IPS-20b (cell line): ENCODE measurements at regions not wholly inside any gene's neighbourhood (a gene's known extent, or its start where the extent isn't known, plus 50 kb on each side); places are given as distances from the start of the nearest gene placed in this dataset.

Source experiments
- H3K27ac ChIP-seq: one replicate; pipeline ENCODE4 v1.5.1; 2013; ENCODE audit warnings: low read length
- H3K27me3 ChIP-seq: 2 replicates; pipeline ENCODE4 v1.6.1; 2013; ENCODE audit warnings: mild to moderate bottlenecking, low read length, inconsistent platforms; ENCODE audit not compliant: insufficient read depth
- H3K36me3 ChIP-seq: 2 replicates; pipeline ENCODE4 v1.6.1; 2013; ENCODE audit warnings: low read depth, mild to moderate bottlenecking, inconsistent platforms, low read length, moderate library complexity; ENCODE audit not compliant: insufficient read depth
- H3K4me1 ChIP-seq: 2 replicates; pipeline ENCODE4 v1.6.1; 2013; ENCODE audit warnings: mild to moderate bottlenecking, control low read depth, inconsistent platforms, low read length, moderate library complexity; ENCODE audit not compliant: insufficient read depth
- H3K4me3 ChIP-seq: 2 replicates; pipeline ENCODE4 v1.5.1; 2013; ENCODE audit warnings: mild to moderate bottlenecking, low read length, inconsistent platforms
- H3K9ac ChIP-seq: 2 replicates; pipeline ENCODE4 v1.6.1; 2013; ENCODE audit warnings: low read depth, mild to moderate bottlenecking, inconsistent platforms, low read length, moderate library complexity
- H3K9me3 ChIP-seq: 2 replicates; pipeline ENCODE4 v1.6.1; 2013; ENCODE audit warnings: mild to moderate bottlenecking, low read depth, low read length, inconsistent platforms; ENCODE audit not compliant: insufficient read depth

DNA sequence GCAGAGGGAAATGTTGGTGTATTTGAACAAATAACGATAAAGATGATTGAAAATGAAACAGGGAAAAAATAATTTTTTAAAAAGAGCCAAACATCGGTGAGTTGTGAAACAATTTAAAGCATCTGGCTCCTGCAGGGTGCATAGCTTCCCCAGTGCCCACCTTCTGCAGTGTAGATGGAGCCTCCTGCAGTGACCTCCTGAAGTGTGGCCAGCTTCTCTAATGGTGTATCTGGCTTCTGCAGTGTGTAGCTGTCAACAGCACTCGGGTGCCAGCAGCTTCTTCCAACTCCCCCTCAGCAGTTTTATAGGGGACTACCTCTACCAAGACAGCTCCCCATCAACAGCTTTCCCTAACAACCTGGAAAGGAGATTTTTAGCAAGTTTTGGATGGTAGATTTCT lies 279.4 kb upstream of the SEMA6A start:
- no peaks in the 10 kb centered on the region for H3K9me3 ChIP-seq
- no peak overlapping the region for H3K27ac ChIP-seq

DNA sequence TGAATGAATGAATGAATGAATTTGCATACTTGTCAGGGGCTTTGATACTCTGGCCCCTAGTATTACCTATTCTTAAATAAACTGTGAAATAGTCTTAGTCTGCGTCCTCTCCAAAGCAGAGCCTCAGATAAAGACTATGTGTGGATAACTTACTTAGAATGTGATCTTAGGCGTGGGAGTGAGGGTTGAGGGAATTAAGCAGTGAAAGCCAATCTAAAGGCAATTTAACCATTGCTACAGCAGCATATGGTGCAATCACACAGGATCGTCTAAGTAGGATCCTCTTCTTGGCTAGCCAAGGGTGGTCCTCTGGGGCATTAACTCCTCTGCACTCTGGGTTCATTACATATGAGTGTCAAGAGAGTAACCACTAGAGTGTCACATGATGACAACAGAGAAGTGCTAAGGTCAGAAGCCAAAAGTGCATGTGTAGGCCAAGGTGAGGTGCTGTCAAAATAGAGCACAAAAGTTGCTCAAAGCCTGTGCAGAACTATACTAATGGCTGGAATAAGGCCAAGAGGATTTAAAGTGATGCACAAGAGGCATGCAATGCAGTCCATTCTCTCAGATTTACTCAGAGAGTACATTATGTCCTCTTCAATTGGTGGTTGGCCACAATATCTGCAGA lies 274.4 kb upstream of the SEMA6A start:
- Histone ChIP-seq H3K4me3 (no peak overlapping the region), H3K9me3 (no peaks in the 10 kb centered on the region), H3K27me3 (no peaks in the 10 kb centered on the region), H3K9ac (no peak overlapping the region), H3K27ac (no peak overlapping the region), H3K36me3 (no peaks in the 10 kb centered on the region), H3K4me1 (peaks cover 1% of the 10 kb centered on the region; the same call in 1 of the 2 replicates)

More for the DNA sequence above, 279.4 kb upstream of the SEMA6A start:
- H3K4me3 ChIP-seq: no peak overlapping the region
- H3K9ac ChIP-seq: no peak overlapping the region
- no peaks in the 10 kb centered on the region for H3K27me3 ChIP-seq
- H3K36me3 ChIP-seq: no peaks in the 10 kb centered on the region
- peaks cover 21% of the 10 kb centered on the region; the same call in 1 of the 2 replicates for H3K4me1 ChIP-seq

DNA sequence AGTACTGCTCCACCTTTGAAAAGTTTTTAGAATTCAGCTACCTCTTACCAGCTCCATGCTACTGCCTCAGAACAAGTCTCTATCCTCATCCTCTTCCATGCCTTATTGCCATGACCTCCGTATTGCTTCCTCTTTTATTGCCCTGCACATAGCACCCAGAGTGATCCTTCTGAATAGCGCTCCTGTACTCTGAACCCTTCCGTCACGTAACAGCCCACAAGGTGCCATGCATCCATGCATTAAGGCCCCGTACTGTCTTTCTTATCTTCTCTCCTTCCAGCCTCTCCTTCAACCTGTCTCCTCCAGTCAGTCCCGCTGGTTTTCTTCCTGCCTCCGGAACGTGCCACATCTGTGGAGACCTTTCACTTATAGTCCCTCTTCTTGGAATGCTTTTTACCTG lies 273.3 kb upstream of the SEMA6A start:
- Histone ChIP-seq H3K4me1 (no peaks in the 10 kb centered on the region), H3K4me3 (no peak overlapping the region), H3K9me3 (no peaks in the 10 kb centered on the region), H3K27ac (no peak overlapping the region), H3K36me3 (no peaks in the 10 kb centered on the region), H3K9ac (no peak overlapping the region), H3K27me3 (no peaks in the 10 kb centered on the region)

DNA sequence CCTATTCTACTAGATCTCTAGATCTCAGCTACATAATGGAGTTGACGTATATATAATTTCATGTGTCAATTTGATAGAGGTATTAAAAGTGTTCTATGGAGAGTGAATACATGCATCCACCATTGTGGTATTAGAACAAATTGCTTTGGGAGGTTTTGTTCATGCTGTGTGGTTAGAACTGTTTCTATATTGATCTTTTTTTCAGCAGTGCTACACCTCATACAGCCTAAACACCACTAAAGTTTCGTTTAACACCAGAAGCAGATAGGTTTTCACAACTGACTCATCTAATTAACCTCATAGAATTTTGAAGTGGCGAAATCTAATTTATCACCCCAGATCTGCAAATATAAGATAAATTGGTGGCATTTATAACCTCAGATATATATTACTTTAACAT lies 269.4 kb upstream of the SEMA6A start:
- no peaks in the 10 kb centered on the region for H3K9me3 ChIP-seq
- H3K9ac ChIP-seq: no peak overlapping the region
- no peaks in the 10 kb centered on the region for H3K36me3 ChIP-seq
- H3K4me1 ChIP-seq: no peaks in the 10 kb centered on the region
- H3K27me3 ChIP-seq: no peaks in the 10 kb centered on the region
- H3K4me3 ChIP-seq: no peak overlapping the region
- H3K27ac ChIP-seq: no peak overlapping the region

DNA sequence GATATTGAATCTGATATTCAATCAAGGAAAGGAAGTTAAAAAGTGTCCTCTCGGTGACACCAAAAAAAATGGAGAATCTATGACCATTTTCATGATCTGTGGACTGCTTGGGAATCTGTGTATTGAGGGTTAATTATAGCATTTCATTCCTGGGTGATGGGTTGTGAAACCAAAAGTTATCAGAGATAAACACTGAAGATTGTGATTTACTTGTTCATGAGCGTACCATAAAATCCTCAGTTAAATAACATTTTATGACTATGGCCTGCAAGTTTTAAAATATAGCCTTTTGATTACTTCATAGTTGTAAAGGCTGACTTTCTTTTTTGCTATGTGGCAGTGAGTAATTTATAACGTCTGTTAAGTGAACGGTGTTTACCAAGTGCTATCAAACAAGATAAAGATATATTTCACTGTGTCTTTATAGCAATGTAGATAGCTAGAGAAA lies 267.9 kb upstream of the SEMA6A start:
- Histone ChIP-seq H3K4me1 (no peaks in the 10 kb centered on the region), H3K9ac (no peak overlapping the region), H3K27ac (no peak overlapping the region), H3K4me3 (no peak overlapping the region), H3K9me3 (no peaks in the 10 kb centered on the region), H3K36me3 (no peaks in the 10 kb centered on the region), H3K27me3 (no peaks in the 10 kb centered on the region)

DNA sequence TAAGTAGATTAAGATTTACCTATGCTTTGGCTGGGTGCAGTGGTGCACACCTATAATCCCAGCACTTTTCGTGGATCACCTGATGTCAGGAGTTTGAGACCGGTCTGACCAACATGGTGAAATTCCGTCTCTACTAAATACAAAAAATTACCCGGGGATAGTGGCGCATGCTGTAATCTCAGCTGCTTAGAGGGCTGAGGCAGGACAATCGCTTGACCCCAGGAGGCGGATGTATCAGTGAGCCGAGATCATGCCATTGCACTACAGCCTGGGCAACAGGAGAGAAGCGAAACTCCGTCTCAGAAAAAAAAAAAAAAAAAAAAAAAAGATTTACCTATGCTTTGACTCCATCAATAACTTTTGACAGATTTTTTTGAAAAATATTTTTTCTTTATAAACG lies 267.1 kb upstream of the SEMA6A start:
- H3K4me1 ChIP-seq: no peaks in the 10 kb centered on the region
- H3K36me3 ChIP-seq: no peaks in the 10 kb centered on the region
- H3K9ac ChIP-seq: no peak overlapping the region
- H3K27ac ChIP-seq: no peak overlapping the region
- no peak overlapping the region for H3K4me3 ChIP-seq
- no peaks in the 10 kb centered on the region for H3K9me3 ChIP-seq
- H3K27me3 ChIP-seq: no peaks in the 10 kb centered on the region

DNA sequence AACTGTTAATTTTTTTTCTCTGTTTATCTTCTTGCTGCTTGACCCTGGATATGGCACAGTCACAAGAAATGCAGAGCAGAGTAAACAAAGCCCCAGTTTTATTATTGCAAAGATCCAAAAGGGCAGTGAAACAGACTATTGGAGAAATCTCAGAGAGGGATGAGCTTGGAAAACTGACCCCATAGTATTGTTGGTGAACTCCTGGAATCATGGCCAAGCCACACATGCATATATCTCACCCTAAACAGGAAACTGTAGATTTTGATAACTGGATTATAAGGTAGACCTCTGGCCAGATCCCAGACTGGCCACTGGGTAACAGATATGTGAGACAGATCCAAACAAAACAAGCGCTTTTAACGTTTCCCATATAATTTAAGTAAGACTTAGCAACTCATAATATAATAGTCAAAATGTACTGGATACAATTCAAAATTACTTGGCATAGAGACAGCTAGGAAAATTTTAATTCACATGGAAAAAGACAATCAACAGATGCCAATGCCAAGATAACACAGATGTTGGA lies 263.5 kb upstream of the SEMA6A start:
- no peak overlapping the region for H3K27ac ChIP-seq
- H3K9ac ChIP-seq: no peak overlapping the region
- no peak overlapping the region for H3K4me3 ChIP-seq
- H3K4me1 ChIP-seq: no peaks in the 10 kb centered on the region
- H3K36me3 ChIP-seq: no peaks in the 10 kb centered on the region
- H3K27me3 ChIP-seq: no peaks in the 10 kb centered on the region
- H3K9me3 ChIP-seq: no peaks in the 10 kb centered on the region; the same call in 1 of the 2 replicates

DNA sequence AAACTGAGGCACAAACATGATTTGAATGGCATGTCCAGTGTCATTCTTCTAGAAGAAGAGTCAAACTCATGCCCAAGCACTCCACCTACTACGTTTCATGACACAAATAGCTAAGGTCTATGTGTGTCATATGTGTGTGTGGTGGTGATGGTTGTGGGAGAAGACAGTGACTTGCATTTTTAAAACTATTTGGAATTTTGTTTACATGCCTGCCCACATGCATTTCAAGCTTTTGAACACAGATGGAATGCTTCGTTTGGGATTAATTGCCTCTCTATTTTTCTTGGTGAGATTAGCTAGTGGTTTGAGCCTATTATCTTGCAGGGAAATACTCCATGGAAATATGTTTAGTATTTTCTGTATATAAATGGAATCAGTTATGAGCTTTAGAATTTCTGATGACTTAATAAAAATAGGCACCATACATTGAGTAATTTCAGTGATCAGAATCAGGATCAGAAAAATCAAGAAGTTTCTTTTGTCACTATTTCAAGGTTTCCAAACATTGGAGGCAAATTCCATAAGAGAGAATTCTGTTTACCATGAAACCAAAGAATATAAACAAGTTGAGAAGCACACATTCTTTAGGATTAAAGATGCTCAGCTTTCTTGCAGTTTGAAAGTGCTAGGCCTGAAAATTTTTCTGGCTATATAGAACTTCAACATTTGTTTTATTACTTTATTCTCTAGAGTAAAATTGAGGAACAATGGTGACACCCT lies 260.3 kb upstream of the SEMA6A start:
- Histone ChIP-seq H3K36me3 (no peaks in the 10 kb centered on the region), H3K27ac (no peak overlapping the region), H3K4me1 (no peaks in the 10 kb centered on the region), H3K27me3 (no peaks in the 10 kb centered on the region), H3K9ac (no peak overlapping the region), H3K9me3 (no peaks in the 10 kb centered on the region; the same call in 1 of the 2 replicates), H3K4me3 (no peak overlapping the region)

DNA sequence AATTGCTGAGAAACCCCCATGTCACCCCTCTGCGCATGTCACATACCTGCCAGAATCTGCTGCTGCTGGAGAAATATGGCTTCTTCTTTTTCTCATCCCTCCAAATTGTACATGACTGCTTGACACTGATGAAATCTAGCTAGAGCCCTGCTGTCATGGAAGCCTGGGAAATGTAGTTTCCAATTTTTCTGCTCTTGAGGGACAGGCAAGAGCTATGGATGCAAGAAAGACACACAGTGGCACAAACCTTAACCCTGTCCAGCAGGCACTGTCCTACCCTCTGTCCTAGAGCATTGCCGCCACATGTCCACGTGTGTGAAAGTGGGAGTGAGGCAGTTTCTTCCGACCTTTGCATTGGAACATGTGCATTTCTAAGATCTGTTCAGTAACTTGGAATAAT lies 255.5 kb upstream of the SEMA6A start:
- H3K9ac ChIP-seq: peak overlapping the region; percentile 21; the same call in 1 of the 2 replicates
- H3K4me3 ChIP-seq: no peak overlapping the region
- no peak overlapping the region for H3K27ac ChIP-seq
- H3K9me3 ChIP-seq: no peaks in the 10 kb centered on the region; the same call in 1 of the 2 replicates
- no peaks in the 10 kb centered on the region for H3K27me3 ChIP-seq
- H3K36me3 ChIP-seq: no peaks in the 10 kb centered on the region
- peaks cover 5% of the 10 kb centered on the region for H3K4me1 ChIP-seq

DNA sequence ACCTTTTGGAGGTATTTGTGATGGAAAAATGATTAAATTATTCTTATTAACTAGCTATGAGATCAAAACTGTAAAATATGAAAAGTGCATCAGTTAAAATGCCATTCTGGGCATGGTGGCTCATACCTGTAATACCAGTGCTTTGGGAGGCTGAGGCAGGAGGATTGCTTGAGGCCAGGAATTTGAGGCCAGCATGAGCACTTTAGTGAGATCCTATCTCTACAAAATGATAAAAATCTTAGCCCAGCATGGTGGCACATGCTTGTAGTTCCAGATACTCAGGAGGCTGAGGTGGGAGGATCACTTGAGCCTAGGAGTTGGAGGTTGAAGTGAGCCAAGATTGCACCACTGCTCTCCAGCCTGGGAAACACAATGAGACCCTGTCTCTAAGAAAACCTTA lies 252.5 kb upstream of the SEMA6A start:
- Histone ChIP-seq H3K9ac (no peak overlapping the region), H3K27ac (no peak overlapping the region), H3K4me3 (no peak overlapping the region), H3K36me3 (no peaks in the 10 kb centered on the region), H3K27me3 (no peaks in the 10 kb centered on the region), H3K4me1 (peaks cover 19% of the 10 kb centered on the region), H3K9me3 (no peaks in the 10 kb centered on the region)

DNA sequence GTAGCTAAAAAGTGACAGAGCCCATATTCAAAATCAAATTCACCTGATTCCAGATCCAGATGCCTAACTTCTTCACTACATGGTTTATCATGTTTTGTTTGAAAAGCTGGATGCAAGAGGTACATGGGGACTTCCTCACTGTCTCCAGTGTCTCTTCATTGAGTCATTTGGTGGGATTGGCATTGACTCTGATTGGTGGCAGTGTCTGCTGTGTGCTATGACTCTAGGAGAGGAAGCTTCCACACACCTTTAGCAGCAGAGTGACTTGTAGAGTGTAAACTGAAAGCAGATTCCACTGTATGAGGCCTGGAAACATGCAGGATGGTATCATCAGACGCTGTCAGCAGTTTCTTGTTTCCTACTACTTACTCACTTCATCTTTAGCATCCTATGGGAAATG lies 250.9 kb upstream of the SEMA6A start:
- Histone ChIP-seq H3K27me3 (no peaks in the 10 kb centered on the region), H3K9me3 (no peaks in the 10 kb centered on the region), H3K36me3 (no peaks in the 10 kb centered on the region), H3K4me1 (peaks cover 24% of the 10 kb centered on the region), H3K9ac (no peak overlapping the region), H3K4me3 (no peak overlapping the region), H3K27ac (no peak overlapping the region)
